Thoracic aorta (tissue), 2 donors: ENCODE measurements at regions not wholly inside any gene's neighbourhood (a gene's known extent, or its start where the extent isn't known, plus 50 kb on each side); places are given as distances from the start of the nearest gene placed in this dataset.
"Not testable (repeated sequence)": the region's sequence is repeated elsewhere in the genome, so short reads cannot be mapped to it uniquely, and the experiment has no call there.

Source experiments
- ATAC-seq: fragments of 150-250 bp; one replicate; pipeline ENCODE4 v1.8.0; 2017; ENCODE audit warnings: low read depth; ENCODE audit not compliant: insufficient number of reproducible peaks, low FRiP score
- DNase-seq: peaks from one replicate; pipeline ENCODE4 v3.0.0-alpha.2; 2020; ENCODE audit warnings: low spot score
- H3K27ac ChIP-seq, 2 donors: fragments of 200-600 bp; sonication (generic); 1 replicate in 1 of 2; 2 replicates in 1 of 2; pipeline ENCODE4 v1.5.1; 2016; ENCODE audit warnings: mild to moderate bottlenecking in 2 of 2, moderate library complexity in 2 of 2
- H3K27me3 ChIP-seq: fragments of 200-600 bp; sonication (generic); replicated peaks from 2 replicates; pipeline ENCODE4 v1.6.0; 2016; ENCODE audit warnings: mild to moderate bottlenecking; ENCODE audit not compliant: insufficient read depth
- H3K36me3 ChIP-seq: fragments of 200-600 bp; sonication (generic); one replicate; pipeline ENCODE4 v1.5.1; 2016
- H3K4me1 ChIP-seq, 2 donors: fragments of 200-600 bp; sonication (generic); 1 replicate in 1 of 2; 2 replicates in 1 of 2; pipeline versions ENCODE4 v1.5.1 to v1.6.0; 2016; ENCODE audit warnings: low read depth in 2 of 2, mild to moderate bottlenecking in 1 of 2; ENCODE audit not compliant: control insufficient read depth in 1 of 2
- H3K4me3 ChIP-seq: fragments of 200-600 bp; sonication (generic); 2 replicates; pipeline ENCODE4 v1.5.1; 2016; ENCODE audit warnings: mild to moderate bottlenecking
- H3K9me3 ChIP-seq: fragments of 200-600 bp; sonication (generic); 2 replicates; pipeline ENCODE4 v1.5.1; 2016
- TF ChIP-seq, protein P1 (sequence below): fragments of 200-600 bp; sonication (generic); IDR thresholded peaks from one replicate; pipeline ENCODE4 v1.5.1; 2019; ENCODE audit warnings: antibody characterized with exemption

DNA sequence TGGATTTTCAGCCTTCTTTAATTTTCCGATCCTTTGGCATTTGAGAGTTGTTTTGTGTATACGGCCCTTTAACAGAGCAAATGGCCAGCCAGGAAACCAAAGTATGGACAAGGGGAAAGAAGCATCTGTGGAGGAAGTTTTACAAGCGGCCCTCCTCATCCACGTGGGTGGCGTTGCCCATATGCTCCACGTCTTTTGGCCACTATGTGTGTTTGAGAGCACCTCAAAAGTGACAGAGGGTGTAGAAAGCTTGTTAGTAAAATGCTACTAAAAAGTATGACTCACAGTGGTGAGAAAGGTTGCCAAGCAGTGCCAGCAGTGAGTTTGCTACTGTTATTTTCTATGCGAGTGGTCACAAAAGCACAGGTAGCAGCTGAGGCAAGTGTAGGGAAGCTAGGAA, 451.8 kb upstream of the NPAP1 start:
- Histone ChIP-seq H3K4me3 (no peak overlapping the region), H3K36me3 (no peaks in the 10 kb centered on the region), H3K4me1 (no peaks in the 10 kb centered on the region), H3K9me3 (no peaks in the 10 kb centered on the region), H3K27ac (no peak overlapping the region), H3K27me3 (no peaks in the 10 kb centered on the region)
- DNase-seq (no peak), ATAC-seq (no peak)
- TF ChIP-seq, protein P1, sequence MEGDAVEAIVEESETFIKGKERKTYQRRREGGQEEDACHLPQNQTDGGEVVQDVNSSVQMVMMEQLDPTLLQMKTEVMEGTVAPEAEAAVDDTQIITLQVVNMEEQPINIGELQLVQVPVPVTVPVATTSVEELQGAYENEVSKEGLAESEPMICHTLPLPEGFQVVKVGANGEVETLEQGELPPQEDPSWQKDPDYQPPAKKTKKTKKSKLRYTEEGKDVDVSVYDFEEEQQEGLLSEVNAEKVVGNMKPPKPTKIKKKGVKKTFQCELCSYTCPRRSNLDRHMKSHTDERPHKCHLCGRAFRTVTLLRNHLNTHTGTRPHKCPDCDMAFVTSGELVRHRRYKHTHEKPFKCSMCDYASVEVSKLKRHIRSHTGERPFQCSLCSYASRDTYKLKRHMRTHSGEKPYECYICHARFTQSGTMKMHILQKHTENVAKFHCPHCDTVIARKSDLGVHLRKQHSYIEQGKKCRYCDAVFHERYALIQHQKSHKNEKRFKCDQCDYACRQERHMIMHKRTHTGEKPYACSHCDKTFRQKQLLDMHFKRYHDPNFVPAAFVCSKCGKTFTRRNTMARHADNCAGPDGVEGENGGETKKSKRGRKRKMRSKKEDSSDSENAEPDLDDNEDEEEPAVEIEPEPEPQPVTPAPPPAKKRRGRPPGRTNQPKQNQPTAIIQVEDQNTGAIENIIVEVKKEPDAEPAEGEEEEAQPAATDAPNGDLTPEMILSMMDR = no peak

DNA sequence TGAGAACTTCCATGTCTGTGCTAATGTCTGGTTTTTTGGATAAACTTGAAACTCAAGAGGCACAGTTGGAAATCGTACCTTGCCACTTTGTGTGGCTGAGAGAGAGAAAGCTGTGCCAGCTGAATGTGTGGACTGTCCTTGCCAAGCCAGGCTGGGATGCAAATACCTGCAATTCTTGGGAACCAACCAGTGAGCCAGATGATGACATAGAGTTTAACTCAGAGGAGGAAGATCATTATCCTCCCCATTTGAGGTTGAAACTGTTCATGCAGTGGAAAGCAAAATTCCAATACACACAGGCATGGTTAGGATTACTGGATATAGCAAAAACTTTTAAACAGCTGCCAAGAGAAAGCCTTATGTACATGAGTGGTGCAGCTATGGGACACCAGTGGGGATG, 451.4 kb upstream of the NPAP1 start:
- no peak for DNase-seq
- Histone ChIP-seq H3K4me3 (no peak overlapping the region), H3K27me3 (no peaks in the 10 kb centered on the region), H3K4me1 (no peaks in the 10 kb centered on the region), H3K36me3 (no peaks in the 10 kb centered on the region), H3K9me3 (no peaks in the 10 kb centered on the region), H3K27ac (no peak overlapping the region)
- ATAC-seq = no peak
- TF ChIP-seq, protein P1 = no peak

DNA sequence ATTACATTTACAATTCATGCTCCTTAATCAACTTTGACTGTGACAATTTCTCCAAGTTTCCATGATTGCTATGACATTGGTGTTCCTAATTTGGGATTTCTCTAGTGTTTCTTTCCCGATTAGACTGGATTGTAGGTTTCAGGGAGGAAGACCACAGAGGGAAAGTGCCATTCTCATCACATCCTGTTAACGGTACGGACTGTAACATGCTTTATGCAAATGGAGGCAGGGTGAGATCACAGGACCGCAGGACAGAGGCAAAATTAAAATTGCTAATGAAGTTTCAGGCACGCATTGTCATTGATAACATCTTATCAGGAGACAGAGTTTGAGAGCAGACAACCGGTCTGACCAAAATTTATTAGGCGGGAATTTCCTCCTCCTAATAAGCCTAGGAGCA, 446.7 kb upstream of the NPAP1 start:
- ATAC-seq, H3K27ac ChIP-seq, H3K36me3 ChIP-seq, H3K4me1 ChIP-seq, H3K27me3 ChIP-seq, H3K4me3 ChIP-seq, H3K9me3 ChIP-seq, DNase-seq: not testable (repeated sequence)

DNA sequence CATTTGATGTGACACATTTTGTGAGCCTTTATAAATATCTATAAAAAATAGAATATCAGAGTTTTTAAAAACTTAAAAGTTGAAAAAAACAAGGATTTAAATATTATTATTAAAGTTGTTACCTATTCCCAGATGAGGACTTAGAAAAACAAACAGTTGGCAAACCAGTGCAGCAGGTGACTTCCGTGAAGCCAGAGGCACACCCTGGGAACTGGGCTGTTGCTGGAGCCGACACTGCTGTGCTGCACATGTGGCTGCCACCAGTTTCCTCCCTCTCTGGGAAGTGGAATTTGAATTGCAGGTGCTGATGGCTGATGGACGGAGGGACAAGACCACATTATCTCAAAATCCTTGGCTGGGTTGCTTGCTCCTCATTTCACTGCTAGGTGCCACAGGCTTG, 442.4 kb upstream of the NPAP1 start:
- DNase-seq, ATAC-seq, H3K27ac ChIP-seq, H3K9me3 ChIP-seq, H3K4me1 ChIP-seq, H3K27me3 ChIP-seq, H3K36me3 ChIP-seq, H3K4me3 ChIP-seq: not testable (repeated sequence)

DNA sequence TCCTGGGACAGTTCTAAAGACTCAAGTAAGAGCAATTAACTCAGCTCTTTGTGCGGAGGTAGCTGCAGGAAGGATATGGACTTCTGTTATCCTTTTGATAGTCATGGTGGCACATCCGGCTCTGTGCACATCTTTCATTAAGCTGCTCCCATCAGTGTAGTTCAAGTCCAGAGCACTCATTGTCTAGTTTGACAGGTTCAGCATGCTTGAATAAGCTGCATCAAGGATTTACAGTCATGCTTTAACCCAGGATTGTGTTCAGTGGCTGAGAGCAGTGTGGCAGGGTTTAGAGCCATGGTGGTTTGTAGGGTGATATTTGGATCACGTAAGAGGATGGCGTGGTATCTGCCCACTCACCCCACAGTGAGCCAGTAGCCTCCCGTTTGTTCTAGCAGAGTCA, 435.0 kb upstream of the NPAP1 start:
- DNase-seq, H3K27me3 ChIP-seq, H3K9me3 ChIP-seq, H3K36me3 ChIP-seq, H3K4me3 ChIP-seq, H3K27ac ChIP-seq, ATAC-seq, H3K4me1 ChIP-seq: not testable (repeated sequence)

DNA sequence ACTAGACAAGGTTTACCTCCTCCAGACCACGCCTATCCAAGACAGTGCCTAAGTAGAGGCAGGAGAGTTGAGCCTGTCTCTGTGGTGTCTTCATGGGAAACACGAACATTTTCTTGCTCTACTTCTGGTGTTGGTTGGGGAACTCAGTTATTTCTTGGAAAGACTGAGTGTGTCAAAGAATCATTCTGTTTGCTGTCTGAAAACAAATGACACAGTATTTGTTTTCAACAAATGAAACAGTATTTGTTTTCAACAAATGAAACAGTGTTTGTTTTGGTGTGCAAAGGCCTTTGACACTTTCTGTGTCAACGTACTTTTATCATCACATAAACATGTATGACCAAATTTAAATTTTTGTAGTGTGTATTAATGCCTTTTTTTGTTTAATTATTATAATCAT, 416.5 kb upstream of the NPAP1 start:
- H3K27ac ChIP-seq, ATAC-seq, H3K4me1 ChIP-seq: not testable (repeated sequence)

DNA sequence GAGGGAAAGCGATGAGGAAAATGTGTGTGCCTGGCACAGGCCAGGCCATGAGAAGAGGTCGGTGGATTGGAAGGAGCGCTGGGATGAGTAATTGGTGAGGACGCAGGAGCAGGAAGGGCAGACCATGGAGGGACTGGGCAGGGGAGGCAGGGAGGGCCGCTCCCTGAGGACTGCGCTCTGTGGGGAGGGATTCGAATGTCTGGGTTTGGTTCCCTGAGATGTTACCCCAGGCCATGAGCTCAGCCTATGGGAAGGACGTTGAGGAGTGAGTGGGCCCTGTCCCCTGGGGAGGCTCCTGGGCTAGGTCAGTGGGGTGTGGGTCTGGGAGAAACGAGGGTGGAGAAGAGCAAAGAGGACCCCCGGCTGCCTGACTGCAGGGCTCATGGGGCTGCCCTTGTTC, 415.2 kb upstream of the NPAP1 start:
- H3K36me3 ChIP-seq, DNase-seq, H3K4me3 ChIP-seq, H3K27ac ChIP-seq, ATAC-seq, H3K27me3 ChIP-seq, H3K4me1 ChIP-seq, H3K9me3 ChIP-seq: not testable (repeated sequence)

More for the DNA sequence above, 416.5 kb upstream of the NPAP1 start:
- not testable (repeated sequence) for H3K4me3 ChIP-seq, H3K36me3 ChIP-seq, H3K9me3 ChIP-seq, DNase-seq, H3K27me3 ChIP-seq

DNA sequence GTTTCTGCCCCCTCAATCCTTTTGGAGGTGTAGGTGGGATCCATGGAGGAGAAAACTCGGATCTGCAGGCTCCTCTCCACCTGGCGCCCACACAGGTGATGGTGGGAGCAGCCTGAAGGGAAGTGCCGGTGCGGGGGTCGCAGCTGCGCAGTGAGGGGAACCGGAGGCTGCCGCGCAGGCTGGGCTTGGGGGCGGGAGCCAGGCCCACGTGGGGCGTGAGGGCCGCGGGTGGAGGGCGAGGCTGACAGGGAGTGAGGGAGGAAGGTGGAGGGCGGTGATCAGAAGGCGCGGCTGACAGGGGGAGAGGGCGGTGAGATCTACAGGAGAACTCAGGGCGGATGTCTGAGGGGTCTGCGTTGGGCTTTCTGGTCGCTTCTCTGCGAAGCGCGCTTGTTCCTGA, 414.7 kb upstream of the NPAP1 start:
- not testable (repeated sequence) for H3K27me3 ChIP-seq, H3K27ac ChIP-seq, DNase-seq, H3K36me3 ChIP-seq, H3K4me1 ChIP-seq, H3K4me3 ChIP-seq, ATAC-seq, H3K9me3 ChIP-seq

DNA sequence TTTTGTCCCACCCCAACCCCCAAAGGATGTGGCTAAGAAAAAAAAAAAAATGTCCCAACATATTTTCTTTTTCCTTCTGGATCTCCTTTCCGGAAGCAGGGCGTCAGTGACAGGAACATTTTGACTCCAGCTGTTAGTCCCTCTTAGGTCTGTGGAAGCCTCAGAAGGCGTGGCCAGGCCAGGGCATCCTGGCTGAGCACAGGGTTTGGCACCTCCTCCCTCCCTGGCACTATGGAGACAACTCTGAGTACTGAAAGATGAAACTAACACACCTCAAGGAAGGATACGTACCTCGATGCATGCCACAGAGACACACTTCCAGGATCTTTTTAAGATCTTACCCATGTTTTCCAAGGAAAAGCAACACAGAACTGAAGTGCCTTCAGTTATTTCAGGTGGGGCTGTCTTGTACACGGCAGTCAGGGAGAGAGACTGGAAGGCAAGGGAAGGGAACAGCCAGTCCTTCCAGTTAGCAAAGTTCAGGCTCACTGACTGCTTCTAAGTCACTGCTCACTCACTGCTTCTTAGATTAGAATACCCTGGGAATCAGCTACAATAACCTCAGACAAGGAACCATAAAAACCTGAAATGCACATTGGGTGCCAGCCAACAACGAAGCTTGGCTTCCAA, 406.9 kb upstream of the NPAP1 start:
- not testable (repeated sequence) for H3K9me3 ChIP-seq, DNase-seq, ATAC-seq, H3K4me1 ChIP-seq, H3K36me3 ChIP-seq, H3K27me3 ChIP-seq, H3K4me3 ChIP-seq, H3K27ac ChIP-seq
